OCI-LY3 (cell line): ENCODE measurements at regions not wholly inside any gene's neighbourhood (a gene's known extent, or its start where the extent isn't known, plus 50 kb on each side); places are given as distances from the start of the nearest gene placed in this dataset.
"Not testable (repeated sequence)": the region's sequence is repeated elsewhere in the genome, so short reads cannot be mapped to it uniquely, and the experiment has no call there.

Experiments used
- CTCF ChIP-seq: fragments of 200-600, 300-600 bp; sonication (generic); IDR thresholded peaks from 2 replicates; pipeline ENCODE4 v1.5.1; 2014; ENCODE audit warnings: antibody characterized with exemption, low read length, low read depth
- EZH2phosphoT487 ChIP-seq: fragments of 200-600 bp; shearing (Covaris generic); IDR thresholded peaks from 2 replicates; pipeline ENCODE4 v1.6.1; 2018; ENCODE audit warnings: antibody characterized with exemption, mixed run types, low read depth

- TF ChIP-seq CTCF, EZH2phosphoT487: not testable (repeated sequence)
These were observed 192.7 kb downstream of the CPE start for GRCh38 chr4:165571476-165571875.
